ENCODE measurements at regions not wholly inside any gene's neighbourhood (a gene's known extent, or its start where the extent isn't known, plus 50 kb on each side); places are given as distances from the start of the nearest gene placed in this dataset.

DNA sequence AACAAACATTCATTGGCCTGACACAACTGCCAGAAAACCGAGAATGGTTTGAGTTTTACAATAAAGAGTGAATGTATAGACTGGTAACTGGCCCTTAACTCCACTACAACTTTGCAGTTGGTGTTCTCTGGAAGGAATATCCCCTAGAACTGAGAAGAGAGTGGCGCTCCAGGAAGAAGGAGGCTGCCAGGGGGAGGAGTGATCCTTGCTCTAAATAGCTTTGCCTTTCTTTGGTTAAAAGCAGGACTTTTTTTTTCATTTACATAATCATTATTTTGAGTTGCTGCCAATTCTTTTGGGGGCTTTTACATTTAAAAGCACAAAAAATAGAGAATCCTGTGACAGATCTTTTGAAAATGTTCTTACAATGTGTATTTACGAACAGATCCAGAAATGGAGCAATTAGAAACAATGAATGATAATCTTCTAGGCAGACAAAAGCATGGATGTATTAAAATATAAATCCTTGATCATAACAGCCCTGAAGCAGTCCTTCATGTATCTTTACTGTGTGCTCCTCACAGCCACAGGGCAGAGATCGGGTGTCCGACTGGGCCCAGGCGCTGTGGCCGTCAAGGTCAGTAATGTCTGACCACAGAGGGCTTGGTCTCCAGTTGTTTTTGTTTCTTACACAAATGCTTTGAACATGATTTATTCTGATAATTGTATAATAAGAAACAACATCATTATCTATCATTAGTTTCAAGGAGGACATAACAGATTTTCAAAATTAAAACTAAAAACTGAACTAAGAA lies 612.2 kb downstream of the HDGFL1 start:
- H3K4me3 Mint-ChIP-seq: no peak overlapping the region
- no peak overlapping the region for H3K27ac Mint-ChIP-seq (ENCODE audit: unreplicated experiment)
- TF ChIP-seq CTCF (conservative IDR thresholded peaks at IDR 0.05): no peak

DNA sequence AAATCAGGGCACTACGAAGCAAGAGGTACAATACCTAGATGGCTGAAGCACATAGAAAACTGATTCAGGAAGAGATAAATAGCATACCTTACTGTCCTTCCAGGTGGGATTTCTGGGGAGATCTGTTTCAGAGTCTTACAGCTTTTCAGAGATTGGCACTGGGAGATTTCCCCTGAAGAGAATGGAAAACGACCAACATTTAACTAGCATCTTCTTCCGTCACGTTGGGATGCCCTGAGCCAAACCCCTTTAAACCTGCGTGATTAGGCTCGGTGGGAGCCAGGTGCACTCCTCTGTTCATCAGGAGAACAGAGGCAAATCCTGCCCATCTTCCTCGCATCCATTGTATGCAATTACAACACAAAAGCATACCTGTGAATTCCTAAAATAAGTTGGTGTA lies 614.5 kb downstream of the HDGFL1 start:
- no peak for TF ChIP-seq CTCF (conservative IDR thresholded peaks at IDR 0.05)
- H3K27ac Mint-ChIP-seq (ENCODE audit: unreplicated experiment): no peak overlapping the region
- no peaks in the 10 kb centered on the region for H3K9me3 Mint-ChIP-seq
- no peak overlapping the region for H3K4me3 Mint-ChIP-seq
- no peaks in the 10 kb centered on the region for H3K36me3 Mint-ChIP-seq (ENCODE audit: low read depth)
- DNase-seq (ENCODE audit: low read depth, low spot score): no peak
- peaks cover 22% of the 10 kb centered on the region for H3K4me1 Mint-ChIP-seq
- H3K27me3 Mint-ChIP-seq (ENCODE audit: low read depth): peaks cover 28% of the 10 kb centered on the region

More for the DNA sequence above, 612.2 kb downstream of the HDGFL1 start:
- Mint-ChIP-seq H3K27me3 (ENCODE audit: low read depth) (peaks cover 39% of the 10 kb centered on the region), H3K9me3 (no peaks in the 10 kb centered on the region), H3K36me3 (ENCODE audit: low read depth) (no peaks in the 10 kb centered on the region), H3K4me1 (peaks cover 34% of the 10 kb centered on the region)
- DNase-seq (ENCODE audit: low read depth, low spot score): no peak

- no peak for TF ChIP-seq CTCF (conservative IDR thresholded peaks at IDR 0.05)
- Mint-ChIP-seq H3K4me3 (no peak overlapping the region), H3K36me3 (ENCODE audit: low read depth) (no peaks in the 10 kb centered on the region)
Measured at GRCh38 chr6:23184351-23184750, 615.0 kb downstream of the HDGFL1 start.

GRCh38 chr6:23195487-23195886 lies 626.1 kb downstream of the HDGFL1 start:
- Mint-ChIP-seq H3K9me3 (peaks cover 7% of the 10 kb centered on the region), H3K36me3 (ENCODE audit: low read depth) (no peaks in the 10 kb centered on the region), H3K4me3 (no peak overlapping the region), H3K27ac (ENCODE audit: unreplicated experiment) (no peak overlapping the region), H3K4me1 (no peaks in the 10 kb centered on the region), H3K27me3 (ENCODE audit: low read depth) (no peaks in the 10 kb centered on the region)
- no peak for TF ChIP-seq CTCF (conservative IDR thresholded peaks at IDR 0.05)
- no peak for DNase-seq (ENCODE audit: low read depth, low spot score)

More at GRCh38 chr6:23184351-23184750, 615.0 kb downstream of the HDGFL1 start:
- H3K27ac Mint-ChIP-seq (ENCODE audit: unreplicated experiment): no peak overlapping the region
- no peaks in the 10 kb centered on the region for H3K9me3 Mint-ChIP-seq
- no peak for DNase-seq (ENCODE audit: low read depth, low spot score)
- peaks cover 22% of the 10 kb centered on the region for H3K4me1 Mint-ChIP-seq
- H3K27me3 Mint-ChIP-seq (ENCODE audit: low read depth): peaks cover 28% of the 10 kb centered on the region

DNA sequence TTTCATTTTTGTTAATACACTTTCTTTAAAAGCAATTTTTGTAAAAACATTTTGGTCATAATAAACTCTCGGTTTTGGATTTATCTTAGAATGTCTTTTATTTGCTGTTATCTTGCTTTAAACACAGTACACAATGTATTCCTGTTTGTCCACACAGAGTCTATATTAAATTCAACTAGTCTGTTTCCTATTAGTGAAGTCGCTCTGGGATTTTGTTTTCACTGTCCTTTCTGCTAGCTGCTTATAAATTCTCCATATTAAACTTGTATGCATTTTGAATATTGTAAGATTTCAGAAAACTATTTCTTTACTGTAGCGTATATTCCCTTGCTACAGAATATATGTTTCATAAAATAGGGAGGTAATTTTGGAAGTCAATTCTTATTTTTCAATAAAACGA lies 630.2 kb downstream of the HDGFL1 start:
- no peaks in the 10 kb centered on the region for H3K36me3 Mint-ChIP-seq (ENCODE audit: low read depth)
- no peak overlapping the region for H3K4me3 Mint-ChIP-seq
- H3K27ac Mint-ChIP-seq (ENCODE audit: unreplicated experiment): no peak overlapping the region
- H3K9me3 Mint-ChIP-seq: no peaks in the 10 kb centered on the region
- no peak for TF ChIP-seq CTCF (conservative IDR thresholded peaks at IDR 0.05)
- no peaks in the 10 kb centered on the region for H3K27me3 Mint-ChIP-seq (ENCODE audit: low read depth)
- no peak for DNase-seq (ENCODE audit: low read depth, low spot score)
- H3K4me1 Mint-ChIP-seq: no peaks in the 10 kb centered on the region
